Panc1 (cell line): ENCODE measurements at regions not wholly inside any gene's neighbourhood (a gene's known extent, or its start where the extent isn't known, plus 50 kb on each side); places are given as distances from the start of the nearest gene placed in this dataset.

Experiments
- ATAC-seq: fragments of 200-7000 bp; cut with Tn5 transposase; 2 replicates; pipeline ENCODE4 v1.9.1; 2020; ENCODE audit warnings: mild to moderate bottlenecking, moderate library complexity
- BruUV-seq: library from RNA; stranded (reverse); fragments of 400-500 nt; replicated peaks from 2 replicates; lab custom pipeline; 2021; lab: Mats Ljungman, UMichigan
- CTCF ChIA-PET: fragments of 300-600 bp; sonication (Branson Sonifier 250); formaldehyde crosslinking; loops from one replicate; lab custom pipeline; 2022; ENCODE audit warnings: antibody characterized with exemption; lab: Charles Lee
- POLR2A ChIA-PET: fragments of 300-600 bp; sonication (Branson Sonifier 250); formaldehyde crosslinking; loops from one replicate; lab custom pipeline; 2022; ENCODE audit warnings: antibody characterized with exemption; lab: Charles Lee
- DNase-seq: peaks from one replicate; pipeline ENCODE4 v3.0.0-alpha.2; 2010; ENCODE audit warnings: low read depth, low spot score
- H3K27ac ChIP-seq: 2 replicates; pipeline ENCODE4 v1.5.1; 2011; ENCODE audit warnings: mild to moderate bottlenecking, low read length, inconsistent platforms
- H3K27me3 ChIP-seq: fragments of 200-500 bp; sonication (Bioruptor generic); 2 replicates; pipeline ENCODE4 v1.6.0; 2014; ENCODE audit warnings: low read length, inconsistent platforms; ENCODE audit not compliant: control insufficient read depth, insufficient read depth
- H3K36me3 ChIP-seq: fragments of 200-500 bp; sonication (Bioruptor generic); 2 replicates; pipeline ENCODE4 v1.5.1; 2014; ENCODE audit warnings: inconsistent platforms, mild to moderate bottlenecking, low read length, moderate library complexity; ENCODE audit not compliant: control insufficient read depth, insufficient read depth
- H3K4me1 ChIP-seq: 2 replicates; pipeline ENCODE4 v1.5.1; 2011; ENCODE audit warnings: inconsistent platforms, mild to moderate bottlenecking, low read length, moderate library complexity; ENCODE audit not compliant: control insufficient read depth, insufficient read depth
- H3K4me3 ChIP-seq, 2 experiments: 2 replicates each; pipeline ENCODE4 v1.5.1; 2011 to 2012; ENCODE audit warnings: low read depth in 2 of 2, low read length in 2 of 2, mild to moderate bottlenecking in 2 of 2, inconsistent platforms in 1 of 2, moderate library complexity in 1 of 2
- H3K9me3 ChIP-seq: fragments of 200-500 bp; sonication (Bioruptor generic); 2 replicates; pipeline ENCODE4 v1.5.1; 2014; ENCODE audit warnings: low read depth, mild to moderate bottlenecking, inconsistent platforms, low read length, moderate library complexity; ENCODE audit not compliant: control insufficient read depth, insufficient read depth
- POLR2AphosphoS5 ChIP-seq: IDR thresholded peaks from 2 replicates; pipeline ENCODE4 v1.6.1; 2012; ENCODE audit warnings: mild to moderate bottlenecking, low read depth, low read length, moderate library complexity
- SIN3A ChIP-seq: IDR thresholded peaks from 2 replicates; pipeline ENCODE4 v1.6.1; 2012; ENCODE audit warnings: low read depth, mild to moderate bottlenecking, low read length, moderate library complexity, borderline replicate concordance; ENCODE audit not compliant: insufficient read depth
- TCF7L2 ChIP-seq: IDR thresholded peaks from 2 replicates; pipeline ENCODE4 v1.6.1; 2011; ENCODE audit warnings: mild to moderate bottlenecking, low read depth, low read length, inconsistent platforms
- in situ Hi-C: cut with HindIII; loops from 2 replicates; pipeline ENCODE4 v1.10.0; 2016; ENCODE audit warnings: low sequenced_read_pairs, low pct_unique_long_range_greater_than_20kb
- intact Hi-C: fragments of 100-400 bp; cut with micrococcal nuclease; formaldehyde crosslinking; loops from one replicate; pipeline ENCODE4 v1.10.0; 2022; ENCODE audit not compliant: unreplicated experiment
- TF ChIP-seq, protein P1 (sequence below): fragments of 450-650 bp; IDR thresholded peaks from 2 replicates; pipeline ENCODE4 v1.5.1; 2017; ENCODE audit warnings: mild to moderate bottlenecking
- TF ChIP-seq, protein P2 (sequence below), 2 experiments: IDR thresholded peaks; 2 replicates each; pipeline ENCODE4 v1.6.1; 2011 to 2012; ENCODE audit warnings: low read depth in 2 of 2, control low read depth in 1 of 2, low read length in 1 of 2, mild to moderate bottlenecking in 1 of 2, moderate library complexity in 1 of 2; ENCODE audit not compliant: insufficient read depth in 1 of 2

DNA sequence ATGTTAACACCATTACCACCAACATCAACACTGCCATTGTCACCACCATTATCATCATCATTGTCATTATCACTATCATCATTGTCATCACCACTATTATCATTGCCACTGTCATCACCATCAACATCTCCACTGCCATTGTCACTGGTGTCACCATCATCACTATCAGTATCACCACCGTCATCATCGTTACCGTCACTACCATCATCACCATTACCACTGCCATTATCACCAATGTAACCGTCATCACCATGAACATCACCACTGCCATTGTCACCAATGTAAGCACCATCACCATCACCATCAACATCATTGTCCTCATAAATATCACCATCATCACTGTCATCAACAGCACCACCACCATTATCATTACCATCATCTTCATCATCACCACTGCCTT, 633.2 kb upstream of the EEF2KMT start:
- ChIA-PET POLR2A (no interaction called here), CTCF (no interaction called here)
- Histone ChIP-seq H3K36me3 (no peaks in the 10 kb centered on the region), H3K9me3 (no peaks in the 10 kb centered on the region), H3K4me3 (no peak overlapping the region), H3K27me3 (no peaks in the 10 kb centered on the region), H3K4me1 (no peaks in the 10 kb centered on the region), H3K27ac (no peak overlapping the region)
- TF ChIP-seq POLR2AphosphoS5 = no peak
- TF ChIP-seq TCF7L2 = no peak
- TF ChIP-seq SIN3A = no peak
- TF ChIP-seq, protein P1, sequence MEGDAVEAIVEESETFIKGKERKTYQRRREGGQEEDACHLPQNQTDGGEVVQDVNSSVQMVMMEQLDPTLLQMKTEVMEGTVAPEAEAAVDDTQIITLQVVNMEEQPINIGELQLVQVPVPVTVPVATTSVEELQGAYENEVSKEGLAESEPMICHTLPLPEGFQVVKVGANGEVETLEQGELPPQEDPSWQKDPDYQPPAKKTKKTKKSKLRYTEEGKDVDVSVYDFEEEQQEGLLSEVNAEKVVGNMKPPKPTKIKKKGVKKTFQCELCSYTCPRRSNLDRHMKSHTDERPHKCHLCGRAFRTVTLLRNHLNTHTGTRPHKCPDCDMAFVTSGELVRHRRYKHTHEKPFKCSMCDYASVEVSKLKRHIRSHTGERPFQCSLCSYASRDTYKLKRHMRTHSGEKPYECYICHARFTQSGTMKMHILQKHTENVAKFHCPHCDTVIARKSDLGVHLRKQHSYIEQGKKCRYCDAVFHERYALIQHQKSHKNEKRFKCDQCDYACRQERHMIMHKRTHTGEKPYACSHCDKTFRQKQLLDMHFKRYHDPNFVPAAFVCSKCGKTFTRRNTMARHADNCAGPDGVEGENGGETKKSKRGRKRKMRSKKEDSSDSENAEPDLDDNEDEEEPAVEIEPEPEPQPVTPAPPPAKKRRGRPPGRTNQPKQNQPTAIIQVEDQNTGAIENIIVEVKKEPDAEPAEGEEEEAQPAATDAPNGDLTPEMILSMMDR = no peak
- TF ChIP-seq, protein P2, sequence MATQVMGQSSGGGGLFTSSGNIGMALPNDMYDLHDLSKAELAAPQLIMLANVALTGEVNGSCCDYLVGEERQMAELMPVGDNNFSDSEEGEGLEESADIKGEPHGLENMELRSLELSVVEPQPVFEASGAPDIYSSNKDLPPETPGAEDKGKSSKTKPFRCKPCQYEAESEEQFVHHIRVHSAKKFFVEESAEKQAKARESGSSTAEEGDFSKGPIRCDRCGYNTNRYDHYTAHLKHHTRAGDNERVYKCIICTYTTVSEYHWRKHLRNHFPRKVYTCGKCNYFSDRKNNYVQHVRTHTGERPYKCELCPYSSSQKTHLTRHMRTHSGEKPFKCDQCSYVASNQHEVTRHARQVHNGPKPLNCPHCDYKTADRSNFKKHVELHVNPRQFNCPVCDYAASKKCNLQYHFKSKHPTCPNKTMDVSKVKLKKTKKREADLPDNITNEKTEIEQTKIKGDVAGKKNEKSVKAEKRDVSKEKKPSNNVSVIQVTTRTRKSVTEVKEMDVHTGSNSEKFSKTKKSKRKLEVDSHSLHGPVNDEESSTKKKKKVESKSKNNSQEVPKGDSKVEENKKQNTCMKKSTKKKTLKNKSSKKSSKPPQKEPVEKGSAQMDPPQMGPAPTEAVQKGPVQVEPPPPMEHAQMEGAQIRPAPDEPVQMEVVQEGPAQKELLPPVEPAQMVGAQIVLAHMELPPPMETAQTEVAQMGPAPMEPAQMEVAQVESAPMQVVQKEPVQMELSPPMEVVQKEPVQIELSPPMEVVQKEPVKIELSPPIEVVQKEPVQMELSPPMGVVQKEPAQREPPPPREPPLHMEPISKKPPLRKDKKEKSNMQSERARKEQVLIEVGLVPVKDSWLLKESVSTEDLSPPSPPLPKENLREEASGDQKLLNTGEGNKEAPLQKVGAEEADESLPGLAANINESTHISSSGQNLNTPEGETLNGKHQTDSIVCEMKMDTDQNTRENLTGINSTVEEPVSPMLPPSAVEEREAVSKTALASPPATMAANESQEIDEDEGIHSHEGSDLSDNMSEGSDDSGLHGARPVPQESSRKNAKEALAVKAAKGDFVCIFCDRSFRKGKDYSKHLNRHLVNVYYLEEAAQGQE (IDR thresholded peaks at IDR 0.05; ENCODE audit: insufficient read depth in 1 of 2, low read depth in 2 of 2, low read length in 1 of 2) = no peak
- in situ Hi-C loops = no loop called here
- intact Hi-C loops = no loop called here
- no TSS peak for BruUV-seq
- DNase-seq (no peak), ATAC-seq (no peak)

DNA sequence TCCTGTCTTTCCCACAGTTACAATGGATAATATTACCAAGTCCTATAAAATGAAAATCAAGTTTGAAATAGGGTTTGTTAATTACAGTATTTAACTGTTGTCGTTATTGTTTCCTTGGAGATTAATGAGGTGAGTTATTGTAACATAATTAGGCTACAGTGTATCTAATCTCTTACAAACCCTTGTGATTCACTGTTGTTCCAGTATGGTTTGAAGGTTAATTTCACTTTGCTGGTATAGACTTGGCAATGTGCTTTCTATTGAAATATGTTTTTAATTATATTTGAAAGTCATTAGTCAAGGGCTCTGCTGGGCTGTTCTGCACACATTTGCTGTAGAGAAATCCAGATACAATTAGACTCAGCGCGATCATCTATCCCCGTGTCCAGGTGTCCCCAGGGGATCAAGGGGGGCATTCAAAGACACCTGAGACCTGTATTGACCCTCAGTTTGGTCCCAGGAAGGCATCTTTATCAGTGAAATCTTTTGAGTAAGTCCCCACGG, 624.6 kb upstream of the EEF2KMT start:
- in situ Hi-C loops = no loop called here
- Histone ChIP-seq H3K27me3 (0 out of 2 replicates have a peak, but pooled peaks cover 2% of the 10 kb centered on the region), H3K9me3 (no peaks in the 10 kb centered on the region), H3K4me1 (no peaks in the 10 kb centered on the region), H3K4me3 (no peak overlapping the region), H3K27ac (no peak overlapping the region), H3K36me3 (no peaks in the 10 kb centered on the region)
- ATAC-seq = no peak
- no TSS peak for BruUV-seq
- intact Hi-C loops = no loop called here
- DNase-seq = no peak
- TF ChIP-seq POLR2AphosphoS5 = no peak
- TF ChIP-seq, protein P1 = no peak
- no peak for TF ChIP-seq SIN3A
- TF ChIP-seq TCF7L2 = no peak
- TF ChIP-seq, protein P2 (IDR thresholded peaks at IDR 0.05; ENCODE audit: insufficient read depth in 1 of 2, low read depth in 2 of 2, low read length in 1 of 2) = no peak
- POLR2A ChIA-PET = no interaction called here
- CTCF ChIA-PET = no interaction called here
